ENCODE measurements at regions not wholly inside any gene's neighbourhood (a gene's known extent, or its start where the extent isn't known, plus 50 kb on each side); places are given as distances from the start of the nearest gene placed in this dataset.
"Not testable (repeated sequence)": the region's sequence is repeated elsewhere in the genome, so short reads cannot be mapped to it uniquely, and the experiment has no call there.

DNA sequence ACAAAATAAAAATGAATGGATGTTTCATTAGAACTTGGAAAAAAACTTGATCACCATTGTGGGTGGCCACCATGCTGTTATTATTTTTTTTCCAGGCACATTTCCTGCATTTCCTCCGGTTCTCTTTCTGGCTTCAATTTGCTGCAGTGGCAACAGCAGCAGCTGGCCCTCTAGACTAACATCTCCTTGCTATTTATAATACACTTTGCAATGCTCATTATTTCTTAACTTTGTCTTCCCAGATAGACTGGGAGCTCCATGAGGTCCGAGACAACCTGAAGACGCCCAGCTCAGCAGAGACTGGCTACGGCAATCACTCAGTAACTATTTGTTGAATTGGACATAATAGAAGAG is 53.4 kb upstream of the ATP5PO start:
- Mint-ChIP-seq H3K4me3 (no peak overlapping the region), H3K27ac (peak overlapping the region in 1 of 3 donors; percentile 57), H3K36me3 (peaks cover 43% of the 10 kb centered on the region), H3K4me1 (peaks cover 10 to 35% (median 23%) of the 10 kb centered on the region in 4 donors), H3K27me3 (no peaks in the 10 kb centered on the region), H3K9me3 (peaks cover 0 to 4% (median 0%) of the 10 kb centered on the region in 7 donors)
- DNase-seq (no peak), ATAC-seq (ENCODE audit: low read depth in 2 of 2) (no peak)
- Histone ChIP-seq H3K4me1 (ENCODE audit: control insufficient read depth, insufficient read depth, low read length, poor library complexity, severe bottlenecking) (no peaks in the 10 kb centered on the region), H3K27me3 (ENCODE audit: control insufficient read depth, insufficient read depth, low read length) (no peaks in the 10 kb centered on the region), H3K4me3 (ENCODE audit: low read depth, low read length) (no peak overlapping the region), H3K27ac (ENCODE audit: insufficient read depth, low read length, poor library complexity, severe bottlenecking) (no peak overlapping the region), H3K9me3 (ENCODE audit: control insufficient read depth in 2 of 2, low read length in 2 of 2) (no peaks in the 10 kb centered on the region), H3K36me3 (ENCODE audit: control insufficient read depth, insufficient read depth, low read length) (peaks cover 35% of the 10 kb centered on the region)

- no peaks in the 10 kb centered on the region for H3K27me3 ChIP-seq (ENCODE audit: control insufficient read depth, insufficient read depth, low read length)
- Mint-ChIP-seq H3K36me3 (peaks cover 50% of the 10 kb centered on the region), H3K4me3 (no peak overlapping the region), H3K27me3 (no peaks in the 10 kb centered on the region), H3K27ac (peak overlapping the region in 2 of 3 donors; percentile 80 to 86), H3K4me1 (peaks cover 13 to 40% (median 28%) of the 10 kb centered on the region in 4 donors), H3K9me3 (peaks cover 0 to 4% (median 0%) of the 10 kb centered on the region in 7 donors)
- DNase-seq, result peak in 2 of 3 donors; percentile 26 to 45
- ATAC-seq (ENCODE audit: low read depth in 2 of 2), result peak in 1 of 2 donors; percentile 50
- no peaks in the 10 kb centered on the region for H3K9me3 ChIP-seq (ENCODE audit: control insufficient read depth in 2 of 2, low read length in 2 of 2)
- peak overlapping the region; percentile 15 for H3K27ac ChIP-seq (ENCODE audit: insufficient read depth, low read length, poor library complexity, severe bottlenecking)
- no peak overlapping the region for H3K4me3 ChIP-seq (ENCODE audit: low read depth, low read length)
- no peaks in the 10 kb centered on the region for H3K4me1 ChIP-seq (ENCODE audit: control insufficient read depth, insufficient read depth, low read length, poor library complexity, severe bottlenecking)
- peaks cover 39% of the 10 kb centered on the region for H3K36me3 ChIP-seq (ENCODE audit: control insufficient read depth, insufficient read depth, low read length)
Measured at GRCh38 chr21:33968080-33968994, 52.7 kb upstream of the ATP5PO start.

DNA sequence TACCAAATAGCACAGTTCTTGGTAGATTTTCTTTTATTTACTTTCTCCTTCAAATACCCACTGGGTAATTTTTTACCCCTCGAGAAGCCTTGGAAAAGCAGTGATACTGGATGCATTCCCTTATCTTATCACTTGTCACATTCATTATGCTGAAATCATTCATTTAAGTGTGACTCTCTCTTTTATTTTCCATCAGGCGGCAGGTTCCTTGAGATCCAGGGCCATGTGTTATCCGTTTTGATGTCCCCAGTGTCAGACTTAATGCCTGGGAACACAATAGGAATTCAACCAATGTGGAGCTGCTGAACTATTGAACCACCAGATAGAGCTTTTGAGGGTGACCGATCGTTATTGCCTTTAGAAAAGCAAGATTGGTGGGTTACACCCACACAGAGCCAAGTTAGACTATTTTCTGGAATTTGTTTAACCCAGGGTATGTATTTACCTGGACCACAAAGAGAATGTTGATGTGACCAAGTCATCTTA is 51.5 kb upstream of the ATP5PO start:
- H3K27me3 ChIP-seq (ENCODE audit: control insufficient read depth, insufficient read depth, low read length), result no peaks in the 10 kb centered on the region
- H3K36me3 Mint-ChIP-seq, result peaks cover 62% of the 10 kb centered on the region
- H3K27ac Mint-ChIP-seq, result peak overlapping the region in 1 of 3 donors; percentile 80
- H3K4me3 Mint-ChIP-seq, result no peak overlapping the region
- peaks cover 20 to 42% (median 35%) of the 10 kb centered on the region in 4 donors for H3K4me1 Mint-ChIP-seq
- no peaks in the 10 kb centered on the region for H3K27me3 Mint-ChIP-seq
- no peaks in the 10 kb centered on the region for H3K9me3 ChIP-seq (ENCODE audit: control insufficient read depth in 2 of 2, low read length in 2 of 2)
- DNase-seq (no peak), ATAC-seq (ENCODE audit: low read depth in 2 of 2) (no peak)
- H3K9me3 Mint-ChIP-seq, result peaks cover 0 to 4% (median 0%) of the 10 kb centered on the region in 7 donors
- no peak overlapping the region for H3K4me3 ChIP-seq (ENCODE audit: low read depth, low read length)
- no peak overlapping the region for H3K27ac ChIP-seq (ENCODE audit: insufficient read depth, low read length, poor library complexity, severe bottlenecking)
- peaks cover 46% of the 10 kb centered on the region for H3K36me3 ChIP-seq (ENCODE audit: control insufficient read depth, insufficient read depth, low read length)
- no peaks in the 10 kb centered on the region for H3K4me1 ChIP-seq (ENCODE audit: control insufficient read depth, insufficient read depth, low read length, poor library complexity, severe bottlenecking)

DNA sequence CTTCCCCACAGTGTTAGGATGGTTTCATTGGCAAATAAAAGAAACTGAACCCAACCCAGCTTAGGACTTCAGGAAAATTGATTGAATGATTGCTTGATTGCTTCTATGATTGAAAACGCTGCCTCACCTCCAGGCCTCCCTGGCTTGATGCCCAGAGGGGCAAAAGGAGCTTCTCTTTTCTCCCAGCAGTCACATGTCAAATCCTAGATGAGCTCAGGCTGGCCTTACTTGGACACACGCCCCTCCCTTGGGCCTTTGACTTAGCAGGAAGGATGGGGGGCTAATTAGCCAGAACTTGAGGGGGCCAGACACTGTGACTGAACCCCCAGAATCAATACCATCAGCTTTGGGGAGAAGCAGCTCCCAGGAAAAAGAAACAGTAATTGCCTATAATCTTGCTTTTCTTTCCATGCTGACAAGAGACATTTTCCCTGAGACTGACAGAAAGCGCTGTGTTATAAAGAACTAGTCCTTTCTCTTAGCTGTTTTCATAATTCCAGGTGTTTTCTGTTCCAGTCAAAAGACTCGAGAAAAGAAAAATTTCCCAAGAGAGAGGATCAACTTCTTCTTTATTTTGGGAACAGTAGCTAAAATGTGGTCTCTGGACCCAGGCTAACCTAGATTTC is 50.8 kb upstream of the ATP5PO start:
- H3K27ac ChIP-seq (ENCODE audit: insufficient read depth, low read length, poor library complexity, severe bottlenecking), result no peak overlapping the region
- ATAC-seq (ENCODE audit: low read depth in 2 of 2), result no peak
- H3K9me3 Mint-ChIP-seq, result peaks cover 0 to 4% (median 0%) of the 10 kb centered on the region in 7 donors
- no peak overlapping the region for H3K4me3 ChIP-seq (ENCODE audit: low read depth, low read length)
- no peak for DNase-seq
- H3K4me1 Mint-ChIP-seq, result peaks cover 23 to 47% (median 35%) of the 10 kb centered on the region in 4 donors
- no peaks in the 10 kb centered on the region for H3K9me3 ChIP-seq (ENCODE audit: control insufficient read depth in 2 of 2, low read length in 2 of 2)
- no peaks in the 10 kb centered on the region for H3K4me1 ChIP-seq (ENCODE audit: control insufficient read depth, insufficient read depth, low read length, poor library complexity, severe bottlenecking)
- peak overlapping the region in 1 of 3 donors; percentile 18 for H3K27ac Mint-ChIP-seq
- H3K27me3 Mint-ChIP-seq, result no peaks in the 10 kb centered on the region
- no peaks in the 10 kb centered on the region for H3K27me3 ChIP-seq (ENCODE audit: control insufficient read depth, insufficient read depth, low read length)
- H3K36me3 Mint-ChIP-seq, result peaks cover 62% of the 10 kb centered on the region
- H3K4me3 Mint-ChIP-seq, result no peak overlapping the region
- peaks cover 49% of the 10 kb centered on the region for H3K36me3 ChIP-seq (ENCODE audit: control insufficient read depth, insufficient read depth, low read length)

GRCh38 chr21:33965662-33966061 is 50.1 kb upstream of the ATP5PO start:
- not testable (repeated sequence) for H3K27ac ChIP-seq (ENCODE audit: insufficient read depth, low read length, poor library complexity, severe bottlenecking); H3K4me1 ChIP-seq (ENCODE audit: control insufficient read depth, insufficient read depth, low read length, poor library complexity, severe bottlenecking); H3K27me3 ChIP-seq (ENCODE audit: control insufficient read depth, insufficient read depth, low read length); H3K27me3 Mint-ChIP-seq; H3K9me3 Mint-ChIP-seq; DNase-seq; H3K4me3 ChIP-seq (ENCODE audit: low read depth, low read length); H3K4me3 Mint-ChIP-seq; H3K9me3 ChIP-seq (ENCODE audit: control insufficient read depth in 2 of 2, low read length in 2 of 2); H3K27ac Mint-ChIP-seq; ATAC-seq (ENCODE audit: low read depth in 2 of 2)
- Mint-ChIP-seq H3K36me3 (peaks cover 57% of the 10 kb centered on the region), H3K4me1 (peaks cover 21 to 48% (median 35%) of the 10 kb centered on the region in 4 donors)
- H3K36me3 ChIP-seq (ENCODE audit: control insufficient read depth, insufficient read depth, low read length), result peaks cover 45% of the 10 kb centered on the region

Measured in CD4-positive, CD25-positive, alpha-beta regulatory T cell (primary cell).